HCT116 (cell line): ENCODE measurements at regions not wholly inside any gene's neighbourhood (a gene's known extent, or its start where the extent isn't known, plus 50 kb on each side); places are given as distances from the start of the nearest gene placed in this dataset.

ENCODE experiments used
- ATAC-seq: fragments of 200-7000 bp; cut with Tn5 transposase; 2 replicates; pipeline ENCODE4 v1.9.1; 2020; ENCODE audit warnings: mild to moderate bottlenecking, moderate library complexity
- BruUV-seq: library from RNA; stranded (reverse); fragments of 400-500 nt; replicated peaks from 2 replicates; lab custom pipeline; 2021; lab: Mats Ljungman, UMichigan
- CTCF ChIA-PET: fragments of 300-600 bp; sonication (Branson Sonifier 250); formaldehyde crosslinking; loops from one replicate; lab custom pipeline; 2021; ENCODE audit warnings: antibody characterized with exemption; lab: Charles Lee
- POLR2A ChIA-PET: fragments of 300-600, 350-600 bp; sonication (Branson Sonifier 250); formaldehyde crosslinking; loops from one replicate; lab custom pipeline; 2021; ENCODE audit warnings: antibody characterized with exemption; lab: Charles Lee
- RAD21 ChIA-PET, 2 experiments: fragments of 300-600 bp; sonication (Branson Sonifier 250); formaldehyde crosslinking; loops; one replicate each; lab custom pipeline; 2023; ENCODE audit warnings: low total read pairs in 2 of 2; ENCODE audit not compliant: uncharacterized antibody in 2 of 2, unreplicated experiment in 2 of 2, low non-redundant PET in 1 of 2; lab: Charles Lee
- DNase-seq: peaks from one replicate; pipeline ENCODE4 v3.0.0-alpha.2; 2010; ENCODE audit warnings: low read depth, low spot score
- H2AFZ ChIP-seq: fragments of 200-600 bp; shearing (Covaris generic), sonication (generic); 2 replicates; pipeline ENCODE4 v1.6.1; 2017; ENCODE audit warnings: low read depth, mixed run types, mixed read lengths, antibody characterized with exemption, low read length; ENCODE audit not compliant: poor library complexity, severe bottlenecking
- H3K27ac ChIP-seq: 2 replicates; pipeline ENCODE4 v1.5.1; 2012; ENCODE audit warnings: low read depth, low read length
- H3K27me3 ChIP-seq: fragments of 200-600 bp; sonication (generic); 2 replicates; pipeline ENCODE4 v1.6.1; 2016; ENCODE audit warnings: mixed run types, low read length, mixed read lengths; ENCODE audit not compliant: insufficient read depth
- H3K36me3 ChIP-seq, 2 experiments: fragments of 200-500 bp in 1 of 2; fragments of 200-600 bp in 1 of 2; sonication (Bioruptor generic) in 1 of 2; sonication (generic) in 1 of 2; 2 replicates each; pipeline versions ENCODE4 v1.5.1 to v1.6.1; 2014 to 2016; ENCODE audit warnings: low read length in 2 of 2, inconsistent platforms in 1 of 2, mixed read lengths in 1 of 2, mixed run types in 1 of 2; ENCODE audit not compliant: insufficient read depth in 2 of 2, control insufficient read depth in 1 of 2
- H3K4me1 ChIP-seq, 2 experiments: fragments of 200-600 bp in 1 of 2; sonication (generic) in 1 of 2; 2 replicates each; pipeline versions ENCODE4 v1.5.1 to v1.6.1; 2012 to 2017; ENCODE audit warnings: low read length in 2 of 2, inconsistent platforms in 1 of 2, mild to moderate bottlenecking in 1 of 2, mixed read lengths in 1 of 2, mixed run types in 1 of 2, moderate library complexity in 1 of 2; ENCODE audit not compliant: insufficient read depth in 2 of 2, control insufficient read depth in 1 of 2
- H3K4me2 ChIP-seq: fragments of 200-600 bp; sonication (generic); 2 replicates; pipeline ENCODE4 v1.6.1; 2017; ENCODE audit warnings: mixed run types, low read length, mixed read lengths
- H3K4me3 ChIP-seq, 2 experiments: fragments of 200-600 bp in 1 of 2; sonication (generic) in 1 of 2; replicated peaks in 1 of 2; 2 replicates each; pipeline ENCODE4 v1.5.1; 2011 to 2016; ENCODE audit warnings: low read length in 2 of 2, control low read depth in 1 of 2, low read depth in 1 of 2, mild to moderate bottlenecking in 1 of 2, mixed read lengths in 1 of 2, mixed run types in 1 of 2
- H3K79me2 ChIP-seq: fragments of 200-600 bp; sonication (generic); 2 replicates; pipeline ENCODE4 v1.6.1; 2017; ENCODE audit warnings: mild to moderate bottlenecking, mixed run types, low read length, moderate library complexity, mixed read lengths; ENCODE audit not compliant: insufficient read depth
- H3K9ac ChIP-seq: fragments of 200-600 bp; sonication (generic); 2 replicates; pipeline ENCODE4 v1.6.1; 2016; ENCODE audit warnings: low read length, mixed read lengths
- H3K9me2 ChIP-seq: fragments of 200-600 bp; sonication (generic), shearing (Covaris generic); 2 replicates; pipeline ENCODE4 v1.6.1; 2017; ENCODE audit warnings: mixed run types, mild to moderate bottlenecking, moderate library complexity; ENCODE audit not compliant: insufficient read depth
- H3K9me3 ChIP-seq, 2 experiments: fragments of 200-500 bp in 1 of 2; fragments of 200-600 bp in 1 of 2; sonication (Bioruptor generic) in 1 of 2; sonication (generic) in 1 of 2; 2 replicates each; pipeline ENCODE4 v1.6.1; 2014 to 2017; ENCODE audit warnings: low read length in 2 of 2, mixed read lengths in 2 of 2, inconsistent platforms in 1 of 2, low read depth in 1 of 2, mild to moderate bottlenecking in 1 of 2, mixed run types in 1 of 2, moderate library complexity in 1 of 2; ENCODE audit not compliant: control insufficient read depth in 1 of 2, insufficient read depth in 1 of 2
- H4K20me1 ChIP-seq: fragments of 200-600 bp; sonication (generic), shearing (Covaris generic); 2 replicates; pipeline ENCODE4 v1.6.1; 2017; ENCODE audit warnings: mixed run types, mild to moderate bottlenecking, moderate library complexity; ENCODE audit not compliant: insufficient read depth
- CEBPB ChIP-seq: IDR thresholded peaks from 2 replicates; pipeline ENCODE4 v1.6.1; 2012; ENCODE audit warnings: low read depth
- EGR1 ChIP-seq: IDR thresholded peaks from 2 replicates; pipeline ENCODE4 v1.6.1; 2012; ENCODE audit warnings: low read depth
- ELF1 ChIP-seq: IDR thresholded peaks from 2 replicates; pipeline ENCODE4 v1.6.1; 2012; ENCODE audit warnings: low read depth, borderline replicate concordance
- EZH2 ChIP-seq: fragments of 200-600 bp; sonication (generic); IDR thresholded peaks from 2 replicates; pipeline ENCODE4 v1.6.1; 2017; ENCODE audit warnings: antibody characterized with exemption, mixed run types
- EZH2phosphoT487 ChIP-seq: fragments of 200-600 bp; IDR thresholded peaks from 2 replicates; pipeline ENCODE4 v1.6.1; 2018; ENCODE audit warnings: antibody characterized with exemption, borderline replicate concordance
- FOSL1 ChIP-seq: IDR thresholded peaks from 2 replicates; pipeline ENCODE4 v1.6.1; 2012; ENCODE audit warnings: low read depth
- MAX ChIP-seq: IDR thresholded peaks from 2 replicates; pipeline ENCODE4 v1.6.1; 2012
- POLR2A ChIP-seq: IDR thresholded peaks from 2 replicates; pipeline ENCODE4 v1.7.0; 2011; ENCODE audit warnings: borderline replicate concordance; ENCODE audit not compliant: insufficient read depth, insufficient read length; ENCODE audit errors: extremely low read depth
- POLR2AphosphoS5 ChIP-seq: IDR thresholded peaks from 2 replicates; pipeline ENCODE4 v1.6.1; 2011; ENCODE audit warnings: mild to moderate bottlenecking, low read depth, low read length, moderate library complexity
- REST ChIP-seq: IDR thresholded peaks from 2 replicates; pipeline ENCODE4 v1.6.1; 2012; ENCODE audit warnings: low read depth
- SIN3A ChIP-seq: IDR thresholded peaks from 2 replicates; pipeline ENCODE4 v1.6.1; 2012; ENCODE audit warnings: low read depth
- SP1 ChIP-seq: IDR thresholded peaks from 2 replicates; pipeline ENCODE4 v1.6.1; 2012; ENCODE audit warnings: low read depth
- SRF ChIP-seq: IDR thresholded peaks from 2 replicates; pipeline ENCODE4 v1.6.1; 2012; ENCODE audit warnings: low read depth
- TCF7L2 ChIP-seq: IDR thresholded peaks from 2 replicates; pipeline ENCODE4 v1.7.0; 2011; ENCODE audit warnings: borderline replicate concordance, inconsistent platforms; ENCODE audit not compliant: insufficient read depth, insufficient read length; ENCODE audit errors: extremely low read depth
- ZFX ChIP-seq: fragments of 450-650 bp; IDR thresholded peaks from 2 replicates; pipeline ENCODE4 v1.6.1; 2017
- intact Hi-C: fragments of 100-400 bp; cut with micrococcal nuclease; formaldehyde crosslinking; loops from 2 replicates; pipeline ENCODE4 v1.10.0; 2022
- TF ChIP-seq, protein P1 (sequence below): IDR thresholded peaks from 2 replicates; pipeline ENCODE4 v1.6.1; 2012

DNA sequence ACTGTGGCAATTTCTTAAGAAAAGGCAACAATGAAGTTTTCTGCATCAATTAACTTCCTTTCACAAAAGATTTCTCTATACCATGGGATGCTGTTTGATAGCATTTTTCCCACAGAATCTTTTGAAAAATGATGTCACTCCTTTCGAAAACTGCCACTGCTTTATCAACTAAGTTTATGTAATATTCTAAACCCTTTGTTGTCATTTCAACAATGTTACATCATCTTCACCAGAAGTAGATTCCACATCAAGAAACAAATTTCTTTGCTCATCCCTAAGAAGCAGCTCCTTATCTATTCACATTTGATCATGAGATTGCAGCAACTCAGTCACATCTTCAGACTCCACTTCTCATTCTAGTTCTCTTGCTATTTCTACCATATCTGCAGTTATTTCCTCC lies 116.1 kb upstream of the KCND3 start:
- H2AFZ ChIP-seq = no peak overlapping the region
- no peaks in the 10 kb centered on the region for H3K9me2 ChIP-seq
- CTCF ChIA-PET = no interaction called here
- no peak for TF ChIP-seq POLR2AphosphoS5
- no peak for TF ChIP-seq ZFX
- no peak for TF ChIP-seq REST
- TF ChIP-seq MAX = no peak
- no peak for TF ChIP-seq EGR1
- no peak for TF ChIP-seq POLR2A
- TF ChIP-seq EZH2 = no peak
- TF ChIP-seq SIN3A = no peak
- no peak for TF ChIP-seq FOSL1
- no peak for TF ChIP-seq SP1
- no peak for TF ChIP-seq SRF
- TF ChIP-seq EZH2phosphoT487 = no peak
- no peak for TF ChIP-seq CEBPB
- TF ChIP-seq ELF1 = no peak
- TF ChIP-seq, protein P1, sequence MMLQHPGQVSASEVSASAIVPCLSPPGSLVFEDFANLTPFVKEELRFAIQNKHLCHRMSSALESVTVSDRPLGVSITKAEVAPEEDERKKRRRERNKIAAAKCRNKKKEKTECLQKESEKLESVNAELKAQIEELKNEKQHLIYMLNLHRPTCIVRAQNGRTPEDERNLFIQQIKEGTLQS = no peak
- TF ChIP-seq TCF7L2 = no peak
- BruUV-seq = no TSS peak
- H3K9me3 ChIP-seq = no peaks in the 10 kb centered on the region
- H3K36me3 ChIP-seq = no peaks in the 10 kb centered on the region; a peak in 1 of 4 replicates
- intact Hi-C loops = no loop called here
- H3K27me3 ChIP-seq = peaks cover 17% of the 10 kb centered on the region
- no peak for ATAC-seq
- no peaks in the 10 kb centered on the region for H3K79me2 ChIP-seq
- no peak overlapping the region for H3K4me2 ChIP-seq
- RAD21 ChIA-PET = no interaction called here
- no peak overlapping the region for H3K4me3 ChIP-seq
- no peak overlapping the region for H3K27ac ChIP-seq
- no peak overlapping the region for H3K9ac ChIP-seq
- no peak for DNase-seq
- no peaks in the 10 kb centered on the region for H3K4me1 ChIP-seq
- POLR2A ChIA-PET = no interaction called here
- H4K20me1 ChIP-seq = no peaks in the 10 kb centered on the region
